DND-41 (cell line): ENCODE measurements at regions not wholly inside any gene's neighbourhood (a gene's known extent, or its start where the extent isn't known, plus 50 kb on each side); places are given as distances from the start of the nearest gene placed in this dataset.

Experiments
- ATAC-seq: fragments of 200-7000 bp; cut with Tn5 transposase; 3 replicates; pipeline ENCODE4 v1.9.1; 2021; ENCODE audit warnings: low read depth; ENCODE audit not compliant: insufficient read depth
- DNase-seq: peaks from one replicate; pipeline ENCODE4 v3.0.0-alpha.2; 2020
- H2AFZ ChIP-seq: 2 replicates; pipeline ENCODE4 v1.6.0; 2012; ENCODE audit warnings: low read depth, low read length
- H3K27ac ChIP-seq: 2 replicates; pipeline ENCODE4 v1.5.1; 2012; ENCODE audit warnings: low read length, inconsistent platforms
- H3K27me3 ChIP-seq: fragments of 200-600 bp; sonication (generic); 2 replicates; pipeline ENCODE4 v1.6.0; 2012; ENCODE audit warnings: low read length, mild to moderate bottlenecking, inconsistent platforms; ENCODE audit not compliant: insufficient read depth, poor library complexity
- H3K36me3 ChIP-seq: 2 replicates; pipeline ENCODE4 v1.5.1; 2012; ENCODE audit warnings: low read length, inconsistent platforms; ENCODE audit not compliant: insufficient read depth
- H3K4me1 ChIP-seq: 2 replicates; pipeline ENCODE4 v1.5.1; 2012; ENCODE audit warnings: mild to moderate bottlenecking, low read length; ENCODE audit not compliant: insufficient read depth
- H3K4me2 ChIP-seq: 2 replicates; pipeline ENCODE4 v1.6.0; 2012; ENCODE audit warnings: mild to moderate bottlenecking, moderate library complexity, low read length, inconsistent platforms; ENCODE audit not compliant: insufficient read depth
- H3K4me3 ChIP-seq, 2 experiments: fragments of 200-600 bp in 1 of 2; shearing (Covaris generic) in 1 of 2; 2 replicates each; pipeline ENCODE4 v1.5.1; 2012 to 2016; ENCODE audit warnings: inconsistent platforms in 2 of 2, low read length in 2 of 2, mild to moderate bottlenecking in 2 of 2, low read depth in 1 of 2, moderate library complexity in 1 of 2
- H3K79me2 ChIP-seq: 2 replicates; pipeline ENCODE4 v1.6.0; 2012; ENCODE audit warnings: low read length, inconsistent platforms; ENCODE audit not compliant: insufficient read depth
- H3K9ac ChIP-seq: 2 replicates; pipeline ENCODE4 v1.6.0; 2012; ENCODE audit warnings: low read depth, mild to moderate bottlenecking, inconsistent platforms, low read length, moderate library complexity
- H3K9me3 ChIP-seq: 2 replicates; pipeline ENCODE4 v1.5.1; 2012; ENCODE audit warnings: low read length, moderate library complexity, mild to moderate bottlenecking, inconsistent platforms; ENCODE audit not compliant: insufficient read depth, severe bottlenecking
- H4K20me1 ChIP-seq: 2 replicates; pipeline ENCODE4 v1.6.0; 2012; ENCODE audit warnings: low read length; ENCODE audit not compliant: insufficient read depth
- CTCF ChIP-seq: IDR thresholded peaks from 2 replicates; pipeline ENCODE4 v1.5.1; 2012; ENCODE audit warnings: borderline replicate concordance, low read length, moderate library complexity, mild to moderate bottlenecking; ENCODE audit not compliant: poor library complexity, severe bottlenecking; ENCODE audit errors: extremely low read depth
- EZH2 ChIP-seq: IDR thresholded peaks from 3 replicates; pipeline ENCODE4 v1.6.1; 2012; ENCODE audit warnings: borderline replicate concordance, low read depth, mild to moderate bottlenecking, moderate library complexity, low read length, inconsistent platforms; ENCODE audit not compliant: severe bottlenecking

DNA sequence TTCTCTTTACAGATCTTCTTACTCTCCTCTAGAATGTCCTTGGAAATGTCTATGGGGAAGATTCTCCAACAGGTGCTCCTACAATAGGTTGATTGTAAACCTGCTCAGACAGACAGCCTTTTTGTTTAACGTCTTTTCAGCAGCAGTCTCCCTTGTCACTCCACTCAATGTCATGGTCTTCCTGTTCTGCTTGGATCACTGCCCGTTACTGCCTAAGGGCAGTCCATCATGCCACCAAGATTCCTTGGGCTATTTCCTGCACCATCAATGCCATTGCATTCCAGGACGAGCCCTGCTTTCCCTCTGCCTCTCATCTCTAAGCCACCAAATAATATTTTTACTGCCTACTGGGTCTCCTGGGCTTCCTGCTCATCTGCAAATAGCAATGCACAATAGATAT, 97.4 kb upstream of the GALNT5 start:
- H3K36me3 ChIP-seq = peaks cover under 1% of the 10 kb centered on the region; the same call in 1 of the 2 replicates
- no peak overlapping the region for H2AFZ ChIP-seq
- peaks cover 11% of the 10 kb centered on the region for H3K9me3 ChIP-seq
- H3K4me1 ChIP-seq = no peaks in the 10 kb centered on the region
- no peaks in the 10 kb centered on the region for H4K20me1 ChIP-seq
- H3K4me2 ChIP-seq = no peak overlapping the region
- H3K9ac ChIP-seq = no peak overlapping the region
- no peaks in the 10 kb centered on the region for H3K79me2 ChIP-seq
- H3K4me3 ChIP-seq = no peak overlapping the region
- no peaks in the 10 kb centered on the region for H3K27me3 ChIP-seq
- no peak overlapping the region for H3K27ac ChIP-seq
- ATAC-seq (no peak), DNase-seq (no peak)
- TF ChIP-seq CTCF (no peak), EZH2 (no peak)

DNA sequence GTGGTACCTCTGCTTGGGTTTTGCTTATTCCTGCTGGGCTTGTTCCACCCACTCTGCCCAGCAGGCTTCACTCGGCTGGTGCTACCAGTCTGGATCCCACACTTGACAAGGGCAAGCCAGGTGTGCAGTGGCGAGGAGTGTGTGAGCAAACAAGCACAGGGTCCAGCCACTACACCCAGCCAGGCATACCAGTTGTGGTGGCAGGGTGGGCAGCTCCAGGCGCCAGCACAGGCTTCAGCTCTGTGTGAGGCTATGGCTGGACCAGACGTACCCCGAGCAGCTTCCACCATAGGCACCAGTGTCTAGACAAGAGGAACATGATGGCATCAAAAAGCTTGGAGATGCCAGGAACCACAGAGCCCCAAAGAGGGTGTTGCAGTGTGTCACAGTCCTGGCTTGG, 93.1 kb upstream of the GALNT5 start:
- no peaks in the 10 kb centered on the region for H4K20me1 ChIP-seq

GRCh38 chr2:157164891-157165290, 92.6 kb upstream of the GALNT5 start:
- Histone ChIP-seq H3K4me3 (no peak overlapping the region; a peak in 1 of 4 replicates), H4K20me1 (no peaks in the 10 kb centered on the region), H3K4me1 (no peaks in the 10 kb centered on the region), H2AFZ (no peak overlapping the region), H3K27ac (no peak overlapping the region), H3K9me3 (peaks cover 18% of the 10 kb centered on the region), H3K36me3 (peaks cover 2% of the 10 kb centered on the region; the same call in 1 of the 2 replicates), H3K27me3 (no peaks in the 10 kb centered on the region), H3K79me2 (no peaks in the 10 kb centered on the region), H3K9ac (no peak overlapping the region), H3K4me2 (no peak overlapping the region)
- ATAC-seq = no peak; the same call in 2 of the 3 replicates
- TF ChIP-seq CTCF = no peak
- TF ChIP-seq EZH2 = no peak
- DNase-seq = no peak

More for the DNA sequence above, 93.1 kb upstream of the GALNT5 start:
- H3K4me2 ChIP-seq = no peak overlapping the region
- H3K9ac ChIP-seq = no peak overlapping the region
- H3K27me3 ChIP-seq = no peaks in the 10 kb centered on the region
- peaks cover 2% of the 10 kb centered on the region; the same call in 1 of the 2 replicates for H3K36me3 ChIP-seq
- ATAC-seq (no peak), DNase-seq (no peak)
- peaks cover 18% of the 10 kb centered on the region for H3K9me3 ChIP-seq
- TF ChIP-seq CTCF (no peak), EZH2 (no peak)
- no peak overlapping the region for H2AFZ ChIP-seq
- H3K4me3 ChIP-seq = no peak overlapping the region
- H3K79me2 ChIP-seq = no peaks in the 10 kb centered on the region
- H3K27ac ChIP-seq = no peak overlapping the region
- H3K4me1 ChIP-seq = no peaks in the 10 kb centered on the region

- Histone ChIP-seq H3K9ac (no peak overlapping the region), H2AFZ (no peak overlapping the region), H3K27me3 (no peaks in the 10 kb centered on the region), H3K79me2 (no peaks in the 10 kb centered on the region), H3K4me3 (no peak overlapping the region), H3K36me3 (peaks cover 2% of the 10 kb centered on the region; the same call in 1 of the 2 replicates), H3K4me1 (peaks cover 10% of the 10 kb centered on the region), H3K9me3 (peaks cover 18% of the 10 kb centered on the region), H3K27ac (no peak overlapping the region), H4K20me1 (no peaks in the 10 kb centered on the region), H3K4me2 (no peak overlapping the region)
- no peak for TF ChIP-seq CTCF
- DNase-seq = no peak
- no peak for ATAC-seq
Observed at GRCh38 chr2:157168501-157168900, 89.0 kb upstream of the GALNT5 start.
